UCSD-AML1 (cell line): ENCODE measurements at regions not wholly inside any gene's neighbourhood (a gene's known extent, or its start where the extent isn't known, plus 50 kb on each side); places are given as distances from the start of the nearest gene placed in this dataset.
"Not testable (repeated sequence)": the region's sequence is repeated elsewhere in the genome, so short reads cannot be mapped to it uniquely, and the experiment has no call there.

Experiments used
- DNase-seq: peaks from one replicate; lab custom pipeline; 2025; ENCODE audit not compliant: unreplicated experiment; lab: John Stamatoyannopoulos, UW

GRCh38 chr3:144968750-144969350 is 997.2 kb downstream of the DIPK2A start:
- DNase-seq: no peak

- DNase-seq: not testable (repeated sequence)
Observed at GRCh38 chr3:144984481-144984880, 1012.9 kb downstream of the DIPK2A start.

- no peak for DNase-seq
Observed at GRCh38 chr3:144989807-144990206, 1018.2 kb downstream of the DIPK2A start.

GRCh38 chr3:144995856-144996255 is 1024.2 kb downstream of the DIPK2A start:
- DNase-seq: no peak

- DNase-seq: no peak
Observed at GRCh38 chr3:145005427-145005826, 1033.8 kb downstream of the DIPK2A start.

- DNase-seq: no peak
Observed at GRCh38 chr3:145006271-145006670, 1034.6 kb downstream of the DIPK2A start.

- no peak for DNase-seq
Observed at GRCh38 chr3:145013931-145014330, 1042.3 kb downstream of the DIPK2A start.

GRCh38 chr3:145015253-145015652 is 1043.6 kb downstream of the DIPK2A start:
- DNase-seq: no peak

- DNase-seq: no peak
Observed at GRCh38 chr3:145017959-145018358, 1046.3 kb downstream of the DIPK2A start.

- no peak for DNase-seq
Observed at GRCh38 chr3:145022447-145022846, 1050.8 kb downstream of the DIPK2A start.

GRCh38 chr3:145024700-145025099 is 1053.1 kb downstream of the DIPK2A start:
- no peak for DNase-seq

- not testable (repeated sequence) for DNase-seq
Observed at GRCh38 chr3:145027186-145027585, 1055.6 kb downstream of the DIPK2A start.

GRCh38 chr3:145032791-145033190 is 1061.2 kb downstream of the DIPK2A start:
- no peak for DNase-seq

- DNase-seq: no peak
Observed at GRCh38 chr3:145035682-145036081, 1064.1 kb downstream of the DIPK2A start.

GRCh38 chr3:145054055-145054454 is 1082.4 kb downstream of the DIPK2A start:
- DNase-seq: not testable (repeated sequence)

- DNase-seq: no peak
Observed at GRCh38 chr3:145055375-145056076, 1083.9 kb downstream of the DIPK2A start.

- DNase-seq: no peak
Observed at GRCh38 chr3:145058483-145058882, 1086.9 kb downstream of the DIPK2A start.

- DNase-seq: no peak
Observed at GRCh38 chr3:145063616-145064015, 1092.0 kb downstream of the DIPK2A start.

GRCh38 chr3:145070795-145071194 is 1090.2 kb downstream of the PLOD2 start:
- no peak for DNase-seq

- DNase-seq: no peak
Observed at GRCh38 chr3:145079436-145079835, 1081.5 kb downstream of the PLOD2 start.

- DNase-seq: no peak
Observed at GRCh38 chr3:145087038-145087437, 1073.9 kb downstream of the PLOD2 start.

- no peak for DNase-seq
Observed at GRCh38 chr3:145088917-145089316, 1072.1 kb downstream of the PLOD2 start.

GRCh38 chr3:145089337-145089736 is 1071.6 kb downstream of the PLOD2 start:
- DNase-seq: no peak
